Osteoblast (primary cell): ENCODE measurements at regions not wholly inside any gene's neighbourhood (a gene's known extent, or its start where the extent isn't known, plus 50 kb on each side); places are given as distances from the start of the nearest gene placed in this dataset.

ENCODE experiments used
- DNase-seq: peaks from one replicate; pipeline ENCODE4 v3.0.0; 2011; ENCODE audit warnings: low spot score, mixed read lengths; ENCODE audit not compliant: insufficient read length; ENCODE audit errors: missing footprints
- H2AFZ ChIP-seq: 2 replicates; pipeline ENCODE4 v1.6.0; 2011; ENCODE audit warnings: mild to moderate bottlenecking, low read length
- H3K27ac ChIP-seq: 2 replicates; pipeline ENCODE4 v1.5.1; 2011; ENCODE audit warnings: mild to moderate bottlenecking, low read depth, low read length, moderate library complexity
- H3K27me3 ChIP-seq: 2 replicates; pipeline ENCODE4 v1.6.0; 2012; ENCODE audit warnings: mild to moderate bottlenecking, control low read depth, inconsistent platforms, low read length, moderate library complexity; ENCODE audit not compliant: insufficient read depth
- H3K36me3 ChIP-seq: 2 replicates; pipeline ENCODE4 v1.5.1; 2011; ENCODE audit warnings: mild to moderate bottlenecking, low read length, control low read depth, moderate library complexity; ENCODE audit not compliant: insufficient read depth
- H3K4me1 ChIP-seq: 2 replicates; pipeline ENCODE4 v1.5.1; 2011; ENCODE audit warnings: mild to moderate bottlenecking, low read length, control low read depth, moderate library complexity; ENCODE audit not compliant: insufficient read depth
- H3K4me2 ChIP-seq: 2 replicates; pipeline ENCODE4 v1.6.0; 2011; ENCODE audit warnings: mild to moderate bottlenecking, low read length; ENCODE audit not compliant: insufficient read depth
- H3K4me3 ChIP-seq: fragments of 200-600 bp; sonication (generic); 3 replicates; pipeline ENCODE4 v1.5.1; 2012; ENCODE audit warnings: mild to moderate bottlenecking, low read length, inconsistent platforms; ENCODE audit not compliant: insufficient read depth
- H3K79me2 ChIP-seq: 2 replicates; pipeline ENCODE4 v1.6.0; 2012; ENCODE audit warnings: mild to moderate bottlenecking, low read length, control low read depth, inconsistent platforms; ENCODE audit not compliant: insufficient read depth
- H3K9me3 ChIP-seq: 2 replicates; pipeline ENCODE4 v1.5.1; 2011; ENCODE audit warnings: low read depth, low read length, control low read depth
- H4K20me1 ChIP-seq: 2 replicates; pipeline ENCODE4 v1.6.0; 2012; ENCODE audit warnings: mild to moderate bottlenecking, low read length, control low read depth; ENCODE audit not compliant: insufficient read depth
- TF ChIP-seq, protein P1 (sequence below): IDR thresholded peaks from 2 replicates; pipeline ENCODE4 v1.5.1; 2011; ENCODE audit warnings: mild to moderate bottlenecking, low read depth, low read length, moderate library complexity; ENCODE audit errors: extremely low read depth

DNA sequence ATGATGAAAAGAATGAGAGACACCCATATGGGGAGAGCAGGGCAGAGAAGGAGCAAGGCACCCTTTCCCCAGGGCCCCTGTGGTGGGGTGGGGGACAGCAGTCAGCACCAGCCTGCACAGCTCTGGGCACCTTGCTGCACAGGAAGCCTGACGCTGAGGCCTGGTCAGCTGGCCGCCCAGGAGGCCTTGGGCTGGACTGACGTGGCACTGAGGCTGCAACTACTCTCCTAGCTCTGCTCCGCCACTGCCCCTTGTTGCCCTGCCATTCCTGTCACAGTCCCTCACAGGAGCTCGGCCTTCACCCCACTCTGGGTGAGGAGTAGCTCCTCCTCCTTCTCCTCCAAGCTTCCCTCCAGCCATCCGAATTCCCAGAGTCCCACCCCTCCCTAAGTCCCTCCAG is 99.7 kb downstream of the CPN2 start:
- Histone ChIP-seq H3K4me1 (no peaks in the 10 kb centered on the region), H3K27me3 (peaks cover 38% of the 10 kb centered on the region), H3K9me3 (no peaks in the 10 kb centered on the region), H2AFZ (no peak overlapping the region), H3K4me3 (no peak overlapping the region), H3K36me3 (no peaks in the 10 kb centered on the region), H4K20me1 (no peaks in the 10 kb centered on the region), H3K79me2 (no peaks in the 10 kb centered on the region), H3K4me2 (no peak overlapping the region), H3K27ac (no peak overlapping the region)
- TF ChIP-seq, protein P1, sequence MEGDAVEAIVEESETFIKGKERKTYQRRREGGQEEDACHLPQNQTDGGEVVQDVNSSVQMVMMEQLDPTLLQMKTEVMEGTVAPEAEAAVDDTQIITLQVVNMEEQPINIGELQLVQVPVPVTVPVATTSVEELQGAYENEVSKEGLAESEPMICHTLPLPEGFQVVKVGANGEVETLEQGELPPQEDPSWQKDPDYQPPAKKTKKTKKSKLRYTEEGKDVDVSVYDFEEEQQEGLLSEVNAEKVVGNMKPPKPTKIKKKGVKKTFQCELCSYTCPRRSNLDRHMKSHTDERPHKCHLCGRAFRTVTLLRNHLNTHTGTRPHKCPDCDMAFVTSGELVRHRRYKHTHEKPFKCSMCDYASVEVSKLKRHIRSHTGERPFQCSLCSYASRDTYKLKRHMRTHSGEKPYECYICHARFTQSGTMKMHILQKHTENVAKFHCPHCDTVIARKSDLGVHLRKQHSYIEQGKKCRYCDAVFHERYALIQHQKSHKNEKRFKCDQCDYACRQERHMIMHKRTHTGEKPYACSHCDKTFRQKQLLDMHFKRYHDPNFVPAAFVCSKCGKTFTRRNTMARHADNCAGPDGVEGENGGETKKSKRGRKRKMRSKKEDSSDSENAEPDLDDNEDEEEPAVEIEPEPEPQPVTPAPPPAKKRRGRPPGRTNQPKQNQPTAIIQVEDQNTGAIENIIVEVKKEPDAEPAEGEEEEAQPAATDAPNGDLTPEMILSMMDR, result no peak
- no peak for DNase-seq

GRCh38 chr3:194251891-194252560 is 99.1 kb downstream of the CPN2 start:
- Histone ChIP-seq H3K79me2 (no peaks in the 10 kb centered on the region), H4K20me1 (no peaks in the 10 kb centered on the region), H2AFZ (no peak overlapping the region), H3K36me3 (no peaks in the 10 kb centered on the region), H3K27me3 (peaks cover 38% of the 10 kb centered on the region), H3K4me1 (no peaks in the 10 kb centered on the region), H3K4me2 (no peak overlapping the region), H3K9me3 (no peaks in the 10 kb centered on the region), H3K4me3 (no peak overlapping the region), H3K27ac (no peak overlapping the region)
- TF ChIP-seq, protein P1, result no peak
- DNase-seq, result no peak

GRCh38 chr3:194253270-194253669 is 97.9 kb downstream of the CPN2 start:
- TF ChIP-seq, protein P1, result no peak
- Histone ChIP-seq H3K4me1 (no peaks in the 10 kb centered on the region), H4K20me1 (no peaks in the 10 kb centered on the region), H3K27ac (no peak overlapping the region), H3K79me2 (no peaks in the 10 kb centered on the region), H3K4me3 (no peak overlapping the region), H3K9me3 (no peaks in the 10 kb centered on the region), H3K36me3 (no peaks in the 10 kb centered on the region), H3K27me3 (peaks cover 36% of the 10 kb centered on the region), H3K4me2 (no peak overlapping the region), H2AFZ (no peak overlapping the region)
- DNase-seq, result no peak

- H3K27ac ChIP-seq, result no peak overlapping the region
- DNase-seq, result peak; percentile 34
- no peaks in the 10 kb centered on the region for H3K36me3 ChIP-seq
- no peaks in the 10 kb centered on the region for H3K9me3 ChIP-seq
- no peaks in the 10 kb centered on the region for H4K20me1 ChIP-seq
- no peaks in the 10 kb centered on the region for H3K79me2 ChIP-seq
- H3K4me2 ChIP-seq, result no peak overlapping the region
- TF ChIP-seq, protein P1, result no peak
- peaks cover 31% of the 10 kb centered on the region for H3K27me3 ChIP-seq
- no peak overlapping the region for H3K4me3 ChIP-seq
- H2AFZ ChIP-seq, result no peak overlapping the region
- no peaks in the 10 kb centered on the region for H3K4me1 ChIP-seq
Measured at GRCh38 chr3:194254040-194254439, 97.1 kb downstream of the CPN2 start.
